HG03039 (cell line): ENCODE measurements at regions not wholly inside any gene's neighbourhood (a gene's known extent, or its start where the extent isn't known, plus 50 kb on each side); places are given as distances from the start of the nearest gene placed in this dataset.

Experiments
- ATAC-seq: cut with Tn5 transposase; IDR thresholded peaks from one replicate; pipeline ENCODE4 v1.9.1; 2021; ENCODE audit warnings: mild to moderate bottlenecking, moderate library complexity; ENCODE audit not compliant: unreplicated experiment

DNA sequence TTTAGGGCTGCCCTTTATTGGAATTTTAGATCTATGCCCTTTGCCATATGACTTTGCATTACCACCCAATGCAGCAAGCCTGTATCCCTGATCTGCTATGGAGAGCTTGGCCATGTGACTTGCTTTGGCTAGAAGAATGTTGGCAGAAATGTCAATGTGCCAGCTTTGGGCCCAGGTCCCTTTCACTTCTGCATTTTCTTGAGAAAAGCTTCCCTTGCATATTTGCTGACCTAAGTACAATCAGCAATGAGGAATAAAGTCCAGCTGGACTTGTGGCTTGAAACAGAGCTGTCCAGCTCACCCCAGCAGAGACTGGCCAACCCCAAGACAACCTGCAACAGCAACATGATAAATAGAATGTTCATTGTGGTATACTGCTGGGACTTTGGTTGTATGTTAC lies 135.9 kb downstream of the PAH start:
- ATAC-seq = no peak

DNA sequence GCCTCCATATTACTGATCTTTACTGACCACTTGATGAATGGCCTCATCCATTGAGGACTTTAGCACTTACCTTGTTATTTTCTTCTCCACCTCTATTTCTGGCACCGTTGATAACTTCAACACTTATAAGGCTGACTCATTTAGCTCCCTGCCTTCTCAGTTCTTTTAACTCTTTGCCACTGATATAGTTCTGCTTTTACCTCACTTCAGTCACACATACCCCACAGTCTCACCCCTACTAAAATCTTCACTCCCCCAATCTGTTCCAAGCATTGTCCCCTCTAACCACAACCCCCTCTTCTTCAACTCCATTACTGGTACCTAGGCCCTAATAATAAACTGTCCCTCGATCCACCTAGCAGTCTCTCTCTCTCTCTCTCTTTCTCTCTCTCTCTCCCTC lies 141.0 kb downstream of the PAH start:
- ATAC-seq = no peak

- ATAC-seq = peak; percentile 62
These were observed 147.6 kb downstream of the PAH start for GRCh38 chr12:102769323-102769916.

- no peak for ATAC-seq
These were observed 150.1 kb downstream of the PAH start for GRCh38 chr12:102766961-102767360.

DNA sequence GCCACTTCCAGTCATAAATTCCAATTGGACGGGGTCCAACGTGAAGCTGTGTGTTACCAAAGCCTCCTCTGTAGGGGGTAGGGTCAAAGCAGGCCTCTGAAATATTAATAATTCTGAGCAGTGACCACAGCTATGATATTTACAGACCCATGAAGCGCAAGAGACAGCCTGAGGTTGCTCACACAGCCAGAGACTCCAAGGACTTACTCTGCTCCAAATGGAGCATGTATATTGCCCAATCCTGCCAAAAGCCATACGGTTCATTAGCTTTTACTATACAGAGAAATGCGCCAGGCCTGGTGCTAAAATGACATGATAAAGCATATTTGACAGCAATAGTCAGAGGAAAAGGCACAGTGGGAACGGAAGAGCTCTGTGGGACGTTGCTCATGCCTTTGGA lies 151.3 kb downstream of the PAH start:
- no peak for ATAC-seq

DNA sequence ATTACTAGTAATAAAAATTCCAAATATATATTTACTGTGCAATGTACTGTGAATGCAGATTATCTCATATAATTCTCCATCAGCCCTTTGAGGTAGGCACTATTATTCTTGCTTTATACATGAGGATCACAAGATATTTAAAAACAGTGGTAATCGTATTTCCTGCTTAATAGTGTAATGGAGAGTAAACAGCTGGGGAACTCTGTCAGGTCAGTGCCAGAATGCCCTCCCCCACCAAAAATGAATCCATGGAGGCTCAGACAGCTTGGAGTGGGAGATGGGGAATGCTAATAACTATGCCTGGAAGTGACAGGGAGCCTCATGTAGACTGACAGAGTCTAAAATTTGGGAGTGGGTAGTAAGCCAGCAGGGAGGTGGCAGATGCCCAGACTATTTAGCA lies 153.6 kb downstream of the PAH start:
- ATAC-seq = no peak

- ATAC-seq = no peak
These were observed 154.0 kb downstream of the PAH start for GRCh38 chr12:102763061-102763460.

- no peak for ATAC-seq
These were observed 156.7 kb downstream of the PAH start for GRCh38 chr12:102760322-102760721.

DNA sequence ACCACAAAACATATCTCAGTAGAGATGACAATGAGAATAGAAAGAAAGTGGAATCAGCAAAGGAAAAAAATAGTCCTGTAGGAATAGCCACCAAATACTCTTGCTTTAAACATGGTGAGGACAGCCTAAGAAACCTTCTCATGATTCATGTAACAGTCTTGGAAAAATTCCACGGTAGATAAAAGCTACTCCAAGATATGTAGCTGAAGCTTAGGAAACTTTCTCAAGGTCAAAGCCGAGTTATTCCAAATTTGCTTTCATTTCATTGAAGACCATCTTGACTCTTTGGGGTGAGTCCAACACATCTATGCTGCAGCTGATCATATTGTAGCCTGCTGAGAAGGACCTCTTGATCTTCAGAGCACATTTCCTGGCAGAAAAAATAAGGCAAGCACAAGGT lies 157.6 kb downstream of the PAH start:
- ATAC-seq = no peak

DNA sequence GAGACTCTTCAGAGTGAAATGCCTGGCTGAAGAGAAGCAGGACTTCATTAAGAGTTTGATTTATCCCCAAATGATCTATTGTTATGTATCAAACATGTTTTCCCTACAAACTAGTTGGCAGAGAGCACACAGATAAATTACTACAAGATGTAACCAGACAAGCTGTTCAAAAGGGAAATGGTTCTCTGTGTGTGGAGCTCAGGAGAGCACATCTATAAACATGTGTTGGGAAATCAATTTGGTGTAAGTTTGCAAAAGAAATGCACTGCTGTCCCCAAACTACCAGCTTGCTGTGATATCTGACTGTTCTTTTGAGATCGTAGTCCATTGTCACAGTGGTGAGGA lies 159.2 kb downstream of the PAH start:
- no peak for ATAC-seq

- ATAC-seq = no peak
These were observed 159.7 kb downstream of the PAH start for GRCh38 chr12:102757154-102757881.

DNA sequence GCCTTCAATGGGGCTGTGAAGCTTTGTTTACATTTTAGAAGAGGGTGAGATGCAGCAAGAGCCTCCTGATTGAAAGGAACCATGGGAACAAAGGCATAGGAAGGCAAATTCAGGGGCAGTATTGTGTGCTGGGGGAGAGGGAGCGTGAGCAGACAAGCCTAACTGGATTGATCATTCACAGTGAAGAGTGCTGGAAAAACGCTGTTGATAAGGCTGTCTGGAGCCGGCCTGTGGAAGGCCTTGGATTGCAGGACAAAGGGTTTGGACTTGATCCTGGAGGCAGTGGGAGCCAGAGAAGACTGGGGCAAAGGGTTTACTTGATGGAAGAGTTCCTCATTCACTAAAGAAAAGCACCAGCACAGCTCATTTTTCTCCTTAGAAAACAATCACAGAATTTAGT lies 160.5 kb downstream of the PAH start:
- ATAC-seq = no peak

DNA sequence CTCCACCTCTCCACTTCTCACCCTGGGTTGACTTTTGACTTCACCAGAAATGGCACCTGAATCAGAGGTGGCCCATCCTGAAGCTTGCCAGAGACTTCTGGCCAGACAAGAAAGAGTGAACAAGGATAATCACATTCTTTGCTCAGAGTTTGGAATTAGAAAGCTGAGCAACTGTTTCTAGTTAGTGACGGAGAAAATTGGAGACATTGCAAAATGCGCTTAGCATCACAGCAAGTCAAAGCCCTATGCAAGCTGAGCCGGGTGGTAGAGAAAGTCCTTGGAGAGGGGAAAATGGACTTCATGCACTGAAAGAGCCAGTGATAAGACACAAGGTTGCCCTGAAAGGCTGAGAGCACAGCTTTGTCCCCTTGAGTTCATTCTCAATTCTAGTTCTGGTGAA lies 161.8 kb downstream of the PAH start:
- no peak for ATAC-seq

DNA sequence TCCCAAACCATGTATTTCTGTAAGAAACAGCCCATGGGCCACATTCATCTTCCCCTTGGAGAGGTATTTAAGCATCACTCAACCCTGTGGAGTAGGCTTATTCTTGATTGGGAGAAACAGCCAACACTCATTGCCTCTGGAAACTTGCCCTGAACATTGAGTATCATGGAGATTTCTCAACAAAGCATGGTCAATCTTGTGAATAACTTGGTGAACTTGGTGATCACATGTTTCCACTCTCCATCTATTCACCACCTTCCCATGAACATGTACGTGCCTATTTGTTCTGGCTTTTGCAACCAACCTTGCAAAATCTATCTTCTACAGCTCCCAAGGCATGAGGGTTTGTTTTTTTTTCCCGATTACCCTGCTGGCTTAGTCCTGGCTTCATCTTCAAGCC lies 163.2 kb downstream of the PAH start:
- ATAC-seq = no peak

DNA sequence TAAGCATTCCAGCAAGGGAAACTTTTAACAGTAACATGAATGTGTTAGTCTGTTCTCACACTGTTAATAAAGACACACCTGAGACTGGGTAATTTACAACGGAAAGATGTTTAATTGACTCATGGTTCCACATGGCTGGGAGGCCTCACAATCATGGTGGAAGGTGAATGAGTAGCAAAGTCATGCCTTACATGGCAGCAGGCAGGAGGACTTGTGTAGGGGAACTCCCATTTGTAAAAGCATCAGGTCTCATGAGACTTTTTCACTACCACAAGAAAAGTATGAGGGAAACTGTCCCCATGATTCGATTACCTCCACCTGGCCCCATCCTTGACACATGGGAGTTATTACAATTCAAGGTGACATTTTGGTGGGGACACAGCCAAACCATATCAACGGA lies 168.3 kb downstream of the PAH start:
- ATAC-seq = no peak

GRCh38 chr12:102746963-102747362 lies 170.1 kb downstream of the PAH start:
- ATAC-seq = no peak

DNA sequence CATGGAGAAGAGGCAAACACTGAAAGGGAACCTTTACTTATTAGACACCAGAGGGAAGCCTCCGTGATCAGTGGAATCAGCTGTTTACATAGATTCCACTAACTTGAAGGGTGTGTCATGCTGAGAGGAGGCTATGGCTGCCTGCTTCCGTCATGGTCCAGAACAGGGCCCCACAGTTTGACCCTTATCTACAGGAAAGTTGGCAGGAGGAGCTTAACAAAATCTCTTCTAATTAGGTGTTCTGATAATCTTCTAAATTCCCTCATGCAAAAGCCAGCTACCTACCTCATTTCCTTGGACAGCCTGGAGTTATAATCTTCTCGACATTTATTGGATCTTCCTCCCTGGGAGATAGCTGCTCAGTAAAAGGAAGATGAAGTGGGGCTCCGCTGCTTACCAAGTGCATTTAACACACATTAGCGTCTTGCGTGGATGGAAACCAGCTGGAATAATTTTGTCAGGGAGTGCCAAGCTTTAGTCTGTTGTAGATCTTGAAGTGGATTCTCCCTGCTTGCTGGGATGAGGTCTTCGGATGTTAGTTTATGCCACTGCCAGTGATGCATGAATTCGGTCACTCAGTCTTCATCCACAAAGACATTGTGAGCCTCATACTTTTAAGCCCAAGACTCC lies 171.0 kb downstream of the PAH start:
- ATAC-seq = no peak

- no peak for ATAC-seq
These were observed 175.8 kb downstream of the PAH start for GRCh38 chr12:102741196-102741595.

DNA sequence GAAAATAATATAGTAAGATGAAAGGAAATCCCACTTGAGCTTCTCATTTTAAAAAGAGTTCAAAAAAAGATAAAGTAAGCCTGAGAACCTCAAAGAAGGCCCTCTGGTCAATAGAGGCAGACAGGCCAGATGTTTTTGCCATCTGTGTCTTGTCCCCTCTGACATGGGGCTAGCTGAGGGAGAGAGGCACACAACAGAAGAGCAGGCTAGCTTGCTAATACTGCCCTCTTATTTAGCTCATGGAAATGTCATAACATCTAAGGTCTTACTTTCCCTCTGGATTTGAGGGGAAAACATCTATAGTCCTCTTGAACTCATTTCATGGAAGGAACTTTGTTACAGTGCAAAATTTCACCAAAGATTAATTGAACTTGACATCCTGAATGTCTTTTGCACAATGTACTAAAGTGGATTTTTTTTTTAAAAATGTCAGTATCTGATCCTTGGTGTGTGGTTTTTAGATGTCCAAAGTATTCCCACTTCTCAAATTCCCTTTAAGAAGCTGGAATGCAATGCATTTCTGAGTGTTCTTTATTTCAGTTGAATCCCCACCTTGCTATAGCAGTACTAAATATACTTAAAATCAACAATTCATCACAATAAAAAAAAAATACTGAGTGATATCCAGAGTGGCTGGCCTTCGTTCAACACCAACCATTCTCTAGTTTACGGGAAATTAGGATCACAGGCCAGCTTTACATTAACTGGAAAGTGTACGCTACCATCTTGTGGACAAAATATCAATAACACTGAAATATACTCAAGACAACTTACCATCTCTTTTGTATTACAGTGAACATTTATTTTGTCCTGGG lies 176.7 kb downstream of the PAH start:
- no peak for ATAC-seq

DNA sequence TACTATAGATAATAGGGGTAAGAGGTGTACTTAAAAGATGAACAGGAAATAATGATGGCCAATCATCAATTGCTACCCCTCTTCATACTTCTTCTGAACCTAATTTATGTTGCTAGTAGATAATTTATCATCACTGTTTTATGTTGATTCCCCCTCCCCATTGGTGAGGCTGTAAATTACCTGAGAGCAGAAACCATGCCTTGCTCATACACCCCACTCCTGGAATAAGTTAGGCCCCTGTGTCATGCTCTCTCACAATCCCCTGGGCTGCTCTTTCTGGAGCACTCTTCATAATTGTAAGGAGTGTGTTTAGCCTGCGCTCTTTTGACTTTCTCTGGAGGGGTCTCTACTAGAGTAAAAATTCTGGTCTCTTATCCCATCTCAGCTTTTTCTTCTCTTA lies 180.7 kb downstream of the PAH start:
- no peak for ATAC-seq

DNA sequence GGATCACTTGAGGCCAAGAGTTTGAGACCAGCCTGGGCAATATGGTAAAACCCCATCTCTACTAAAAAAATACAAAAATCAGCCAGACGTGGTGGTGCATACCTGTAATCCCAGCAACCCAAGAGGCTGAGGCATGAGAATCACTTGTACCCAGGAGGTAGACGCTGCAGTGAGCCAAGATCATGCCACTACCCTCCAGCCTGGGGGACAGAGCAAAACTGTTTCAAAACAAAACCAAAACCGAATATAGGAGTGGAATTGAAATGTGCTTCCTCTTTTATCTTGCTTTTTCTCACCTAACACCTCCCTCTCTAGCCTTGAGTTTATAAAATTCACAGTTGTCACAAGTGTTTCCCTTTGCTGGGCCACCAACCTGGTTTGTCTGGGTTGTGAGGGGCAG lies 181.9 kb downstream of the PAH start:
- ATAC-seq = peak; percentile 81

DNA sequence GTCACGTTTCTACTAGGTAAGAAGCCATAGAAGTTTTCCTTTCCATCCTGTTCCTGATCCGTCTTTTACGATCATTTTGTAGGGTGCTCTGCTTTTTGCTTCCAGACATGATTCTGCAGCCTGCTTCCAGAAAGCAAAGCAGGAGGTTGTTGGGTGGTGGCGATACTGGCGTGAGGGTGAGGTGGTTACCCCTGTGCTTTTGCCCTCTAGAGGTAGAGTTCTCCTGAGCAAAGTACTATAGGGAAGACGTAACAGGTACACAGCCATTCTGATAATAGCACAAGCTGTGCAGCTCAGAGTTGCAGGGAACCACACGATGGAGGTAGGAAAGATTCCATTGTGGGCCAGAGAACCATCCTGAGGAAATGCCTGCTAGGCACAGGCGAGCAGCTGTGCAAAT lies 186.0 kb downstream of the PAH start:
- ATAC-seq = no peak
